PC-9 (cell line): ENCODE measurements at regions not wholly inside any gene's neighbourhood (a gene's known extent, or its start where the extent isn't known, plus 50 kb on each side); places are given as distances from the start of the nearest gene placed in this dataset.

Experiments
- BruUV-seq: library from RNA; stranded (reverse); fragments of 400-500 nt; replicated peaks from 2 replicates; lab custom pipeline; 2021; lab: Mats Ljungman, UMichigan
- CTCF ChIA-PET: fragments of 300-600 bp; sonication (Branson Sonifier 250); formaldehyde crosslinking; loops from one replicate; lab custom pipeline; 2022; ENCODE audit warnings: antibody characterized with exemption; lab: Charles Lee
- POLR2A ChIA-PET: fragments of 300-600 bp; sonication (Branson Sonifier 250); formaldehyde crosslinking; loops from one replicate; lab custom pipeline; 2022; ENCODE audit warnings: antibody characterized with exemption; ENCODE audit not compliant: unreplicated experiment; lab: Charles Lee
- DNase-seq, 2 experiments: peaks; one replicate each; pipeline versions ENCODE4 v3.0.0 to v3.0.0-alpha.2; 2015 to 2022; ENCODE audit warnings: mixed read lengths in 1 of 2
- H2AFZ ChIP-seq: fragments of 200-600 bp; sonication (generic); 2 replicates; pipeline ENCODE4 v1.8.1; 2017; ENCODE audit warnings: antibody characterized with exemption
- H3F3A ChIP-seq: fragments of 200-600 bp; sonication (generic); 2 replicates; pipeline ENCODE4 v1.8.1; 2017; ENCODE audit warnings: antibody characterized with exemption, mild to moderate bottlenecking, low read depth; ENCODE audit not compliant: insufficient read depth
- H3K27ac ChIP-seq: fragments of 200-600 bp; sonication (generic); 2 replicates; pipeline ENCODE4 v1.6.1; 2016; ENCODE audit warnings: mixed run types
- H3K27me3 ChIP-seq: fragments of 200-600 bp; sonication (generic); 2 replicates; pipeline ENCODE4 v1.6.1; 2016; ENCODE audit warnings: low read depth, mixed run types; ENCODE audit not compliant: insufficient read depth
- H3K36me3 ChIP-seq: fragments of 200-600 bp; sonication (generic); 2 replicates; pipeline ENCODE4 v1.6.1; 2016; ENCODE audit warnings: low read depth, mixed run types
- H3K4me1 ChIP-seq: fragments of 200-600 bp; sonication (generic); replicated peaks from 2 replicates; pipeline ENCODE4 v1.6.1; 2016; ENCODE audit warnings: mixed run types; ENCODE audit not compliant: insufficient read depth
- H3K4me2 ChIP-seq: fragments of 200-600 bp; sonication (generic); 2 replicates; pipeline ENCODE4 v1.6.1; 2017; ENCODE audit warnings: mixed run types
- H3K4me3 ChIP-seq: fragments of 200-600 bp; sonication (generic); 2 replicates; pipeline ENCODE4 v1.6.1; 2016; ENCODE audit warnings: mixed run types
- H3K79me2 ChIP-seq: fragments of 200-600 bp; sonication (generic); 2 replicates; pipeline ENCODE4 v1.6.1; 2017; ENCODE audit warnings: low read depth, mixed run types
- H3K9me2 ChIP-seq: fragments of 200-600 bp; sonication (generic); 2 replicates; pipeline ENCODE4 v1.8.1; 2017; ENCODE audit warnings: mild to moderate bottlenecking; ENCODE audit not compliant: insufficient read depth
- H3K9me3 ChIP-seq: fragments of 200-600 bp; sonication (generic); 2 replicates; pipeline ENCODE4 v1.8.1; 2016; ENCODE audit warnings: low read depth; ENCODE audit not compliant: insufficient read depth
- H4K20me1 ChIP-seq: fragments of 200-600 bp; sonication (generic); 2 replicates; pipeline ENCODE4 v1.8.1; 2017; ENCODE audit not compliant: insufficient read depth
- CTCF ChIP-seq: fragments of 200-600 bp; sonication (generic); conservative IDR thresholded peaks from 2 replicates; pipeline ENCODE4 v1.6.1; 2017; ENCODE audit warnings: mixed run types, antibody characterized with exemption, mild to moderate bottlenecking, moderate library complexity
- EZH2 ChIP-seq: fragments of 200-600 bp; sonication (generic); IDR thresholded peaks from 2 replicates; pipeline ENCODE4 v1.8.0; 2017; ENCODE audit warnings: antibody characterized with exemption, low read depth
- intact Hi-C: fragments of 100-400 bp; cut with micrococcal nuclease; formaldehyde crosslinking; loops from one replicate; pipeline ENCODE4 v1.10.0; 2022; ENCODE audit not compliant: unreplicated experiment

GRCh38 chr3:147962408-147963164, 553.4 kb downstream of the ZIC1 start:
- Histone ChIP-seq H3K4me3 (no peak overlapping the region), H4K20me1 (no peaks in the 10 kb centered on the region), H3K36me3 (no peaks in the 10 kb centered on the region), H2AFZ (0 out of 2 replicates have a peak overlapping the region, but pooled peaks have one; percentile 48), H3F3A (no peaks in the 10 kb centered on the region), H3K9me2 (no peaks in the 10 kb centered on the region; the same call in 1 of the 2 replicates), H3K27ac (no peak overlapping the region), H3K4me1 (no peaks in the 10 kb centered on the region), H3K9me3 (no peaks in the 10 kb centered on the region), H3K79me2 (no peaks in the 10 kb centered on the region), H3K4me2 (no peak overlapping the region), H3K27me3 (no peaks in the 10 kb centered on the region)
- intact Hi-C loops, result no loop called here
- TF ChIP-seq CTCF (no peak), EZH2 (no peak)
- ChIA-PET POLR2A (no interaction called here), CTCF (no interaction called here)
- BruUV-seq, result no TSS peak
- DNase-seq, result no peak

GRCh38 chr3:147963711-147964110, 554.5 kb downstream of the ZIC1 start:
- ChIA-PET POLR2A (no interaction called here), CTCF (no interaction called here)
- BruUV-seq, result no TSS peak
- Histone ChIP-seq H3K4me2 (no peak overlapping the region), H3K79me2 (no peaks in the 10 kb centered on the region), H3K4me1 (no peaks in the 10 kb centered on the region), H2AFZ (no peak overlapping the region; the same call in 1 of the 2 replicates), H4K20me1 (no peaks in the 10 kb centered on the region), H3K27me3 (no peaks in the 10 kb centered on the region), H3K36me3 (no peaks in the 10 kb centered on the region), H3K9me2 (no peaks in the 10 kb centered on the region; the same call in 1 of the 2 replicates), H3K27ac (no peak overlapping the region), H3K4me3 (no peak overlapping the region), H3F3A (no peaks in the 10 kb centered on the region), H3K9me3 (no peaks in the 10 kb centered on the region)
- intact Hi-C loops, result no loop called here
- DNase-seq, result no peak
- TF ChIP-seq EZH2 (no peak), CTCF (no peak)

- ChIA-PET CTCF (no interaction called here), POLR2A (no interaction called here)
- no peaks in the 10 kb centered on the region for H3K4me1 ChIP-seq
- H2AFZ ChIP-seq, result no peak overlapping the region
- H3K9me3 ChIP-seq, result no peaks in the 10 kb centered on the region
- H3K36me3 ChIP-seq, result no peaks in the 10 kb centered on the region
- no peak for DNase-seq
- intact Hi-C loops, result no loop called here
- TF ChIP-seq CTCF (no peak), EZH2 (no peak)
- H4K20me1 ChIP-seq, result no peaks in the 10 kb centered on the region
- no peaks in the 10 kb centered on the region for H3K79me2 ChIP-seq
- no peak overlapping the region for H3K27ac ChIP-seq
- H3K9me2 ChIP-seq, result no peaks in the 10 kb centered on the region
- no peaks in the 10 kb centered on the region for H3F3A ChIP-seq
- no TSS peak for BruUV-seq
- no peak overlapping the region for H3K4me2 ChIP-seq
- H3K4me3 ChIP-seq, result no peak overlapping the region
- no peaks in the 10 kb centered on the region for H3K27me3 ChIP-seq
These were observed 566.0 kb downstream of the ZIC1 start for GRCh38 chr3:147975165-147975564.
